Kidney capillary endothelial cell (primary cell): ENCODE measurements at regions not wholly inside any gene's neighbourhood (a gene's known extent, or its start where the extent isn't known, plus 50 kb on each side); places are given as distances from the start of the nearest gene placed in this dataset.

Experiments used
- DNase-seq: peaks from one replicate; pipeline ENCODE4 v3.0.0-alpha.2; 2018; ENCODE audit warnings: low spot score

- DNase-seq = no peak
Observed at GRCh38 chr5:3542769-3543168, 52.9 kb upstream of the IRX1 start.

- no peak for DNase-seq
Observed at GRCh38 chr5:3542158-3542557, 53.5 kb upstream of the IRX1 start.

GRCh38 chr5:3538886-3539285 is 56.7 kb upstream of the IRX1 start:
- no peak for DNase-seq

GRCh38 chr5:3537942-3538341 is 57.7 kb upstream of the IRX1 start:
- no peak for DNase-seq

- DNase-seq = no peak
Observed at GRCh38 chr5:3535414-3536211, 60.0 kb upstream of the IRX1 start.

GRCh38 chr5:3534997-3535396 is 60.6 kb upstream of the IRX1 start:
- DNase-seq = no peak

- DNase-seq = no peak
Observed at GRCh38 chr5:3531320-3531986, 64.2 kb upstream of the IRX1 start.

- no peak for DNase-seq
Observed at GRCh38 chr5:3530251-3530650, 65.4 kb upstream of the IRX1 start.

GRCh38 chr5:3526551-3527185 is 69.0 kb upstream of the IRX1 start:
- DNase-seq = no peak

- no peak for DNase-seq
Observed at GRCh38 chr5:3522491-3522890, 73.1 kb upstream of the IRX1 start.

- no peak for DNase-seq
Observed at GRCh38 chr5:3518576-3518975, 77.1 kb upstream of the IRX1 start.

GRCh38 chr5:3518051-3518450 is 77.6 kb upstream of the IRX1 start:
- DNase-seq = no peak

GRCh38 chr5:3517348-3517747 is 78.3 kb upstream of the IRX1 start:
- DNase-seq = no peak

GRCh38 chr5:3512361-3513095 is 83.1 kb upstream of the IRX1 start:
- no peak for DNase-seq

GRCh38 chr5:3511934-3512333 is 83.7 kb upstream of the IRX1 start:
- no peak for DNase-seq

- DNase-seq = no peak
Observed at GRCh38 chr5:3511519-3511918, 84.1 kb upstream of the IRX1 start.

- DNase-seq = no peak
Observed at GRCh38 chr5:3510642-3511417, 84.8 kb upstream of the IRX1 start.

- DNase-seq = no peak
Observed at GRCh38 chr5:3509290-3509689, 86.3 kb upstream of the IRX1 start.

- no peak for DNase-seq
Observed at GRCh38 chr5:3508395-3508794, 87.2 kb upstream of the IRX1 start.

- no peak for DNase-seq
Observed at GRCh38 chr5:3490957-3491507, 104.6 kb upstream of the IRX1 start.

- DNase-seq = no peak
Observed at GRCh38 chr5:3489239-3489843, 106.3 kb upstream of the IRX1 start.
